K562 (cell line): ENCODE measurements at regions not wholly inside any gene's neighbourhood (a gene's known extent, or its start where the extent isn't known, plus 50 kb on each side); places are given as distances from the start of the nearest gene placed in this dataset.

Experiments used
- ATAC-seq: fragments of 200-7000 bp; cut with Tn5 transposase; 3 replicates; pipeline ENCODE4 v1.9.1; 2020; ENCODE audit warnings: moderate library complexity
- BruUV-seq: library from RNA; stranded (reverse); fragments of 400-500 nt; replicated peaks from 2 replicates; lab custom pipeline; 2021; lab: Mats Ljungman, UMichigan
- CTCF ChIA-PET: fragments of 300-600 bp; formaldehyde crosslinking; extraction: SDS; loops from one replicate; lab custom pipeline; 2021; ENCODE audit warnings: low intra/inter-chr PET ratio; lab: Yijun Ruan, JAX
- POLR2A ChIA-PET: fragments of 300-600, 350-650 bp; sonication (Branson Sonifier 250); formaldehyde crosslinking; extraction: SDS; loops from one replicate; lab custom pipeline; 2021; ENCODE audit warnings: antibody characterized with exemption, inconsistent platforms; lab: Yijun Ruan, JAX
- DNase-seq, 4 experiments: peaks; one replicate each; pipeline versions ENCODE4 v3.0.0 to v3.0.0-alpha.2; 2011 to 2018; ENCODE audit warnings: low spot score in 3 of 4, mixed read lengths in 3 of 4; ENCODE audit errors: extremely low read depth in 1 of 4
- FAIRE-seq: peaks from 2 replicates; lab custom pipeline; 2011; peaks lifted over from hg19 to GRCh38; lab: Jason Lieb, UNC
- H2AFZ ChIP-seq: 2 replicates; pipeline ENCODE4 v1.6.0; 2011; ENCODE audit warnings: low read depth, low read length, control low read depth, inconsistent platforms
- H3K27ac ChIP-seq: fragments of 200-600 bp; 3 replicates; pipeline ENCODE4 v1.8.0; 2011; ENCODE audit warnings: low read depth, mild to moderate bottlenecking, control low read depth, inconsistent platforms, low read length, moderate library complexity, mixed read lengths; ENCODE audit errors: extremely low read depth
- H3K27me3 ChIP-seq, 2 experiments: fragments of 300-600 bp in 1 of 2; 2 replicates in 1 of 2; 3 replicates in 1 of 2; pipeline versions ENCODE4 v1.6.0 to v1.8.0; 2011; ENCODE audit warnings: inconsistent platforms in 2 of 2, low read length in 2 of 2, mild to moderate bottlenecking in 1 of 2, mixed read lengths in 1 of 2, moderate library complexity in 1 of 2; ENCODE audit not compliant: control insufficient read depth in 2 of 2, insufficient read depth in 2 of 2
- H3K36me3 ChIP-seq: fragments of 300-600 bp; 3 replicates; pipeline ENCODE4 v1.8.0; 2011; ENCODE audit warnings: mild to moderate bottlenecking, low read length, inconsistent platforms; ENCODE audit not compliant: control insufficient read depth, insufficient read depth
- H3K4me1 ChIP-seq, 2 experiments: fragments of 200-600 bp in 1 of 2; replicated peaks in 1 of 2; 2 replicates in 1 of 2; 3 replicates in 1 of 2; pipeline versions ENCODE4 v1.5.1 to v1.8.0; 2011; ENCODE audit warnings: inconsistent platforms in 2 of 2, low read length in 2 of 2, mild to moderate bottlenecking in 1 of 2, mixed read lengths in 1 of 2, moderate library complexity in 1 of 2; ENCODE audit not compliant: control insufficient read depth in 2 of 2, insufficient read depth in 2 of 2
- H3K4me2 ChIP-seq: 2 replicates; pipeline ENCODE4 v1.6.1; 2011; ENCODE audit warnings: low read length, control low read depth, inconsistent platforms, mixed read lengths; ENCODE audit not compliant: insufficient read depth
- H3K4me3 ChIP-seq: fragments of 200-600 bp; sonication (generic), shearing (Covaris generic); 2 replicates; pipeline ENCODE4 v1.5.1; 2016; ENCODE audit warnings: control low read depth, inconsistent platforms
- H3K79me2 ChIP-seq: fragments of 200-600 bp; 3 replicates; pipeline ENCODE4 v1.8.0; 2011; ENCODE audit warnings: low read length, inconsistent platforms; ENCODE audit not compliant: control insufficient read depth, insufficient read depth
- H3K9ac ChIP-seq, 2 experiments: 2 replicates each; pipeline versions ENCODE4 v1.6.0 to v1.6.1; 2011; ENCODE audit warnings: low read depth in 2 of 2, low read length in 2 of 2, control low read depth in 1 of 2, inconsistent platforms in 1 of 2, mild to moderate bottlenecking in 1 of 2, mixed read lengths in 1 of 2; ENCODE audit not compliant: insufficient read depth in 1 of 2
- H3K9me1 ChIP-seq: one replicate; pipeline ENCODE4 v1.6.0; 2011; ENCODE audit warnings: inconsistent platforms, mild to moderate bottlenecking, low read length, moderate library complexity; ENCODE audit not compliant: control insufficient read depth, insufficient read depth
- H3K9me3 ChIP-seq: replicated peaks from 2 replicates; pipeline ENCODE4 v1.5.1; 2011; ENCODE audit warnings: low read depth, low read length, inconsistent platforms; ENCODE audit not compliant: control insufficient read depth, insufficient read depth
- H4K20me1 ChIP-seq: replicated peaks from 2 replicates; pipeline ENCODE4 v1.6.1; 2011; ENCODE audit warnings: low read length, inconsistent platforms, mixed read lengths; ENCODE audit not compliant: control insufficient read depth, insufficient read depth
- CHD4 ChIP-seq: fragments of 200-600 bp; sonication (generic); IDR thresholded peaks from 3 replicates; pipeline ENCODE4 v1.6.1; 2012; ENCODE audit warnings: low read depth, mild to moderate bottlenecking, mixed read lengths, low read length, inconsistent platforms; ENCODE audit not compliant: insufficient read depth, insufficient replicate concordance, poor library complexity, severe bottlenecking
- FOXP4 ChIP-seq: sonication (generic); formaldehyde crosslinking; IDR thresholded peaks from 2 replicates; pipeline ENCODE4 v1.8.0; 2022; ENCODE audit warnings: mild to moderate bottlenecking, missing genetic modification reagents, borderline replicate concordance
- GATA2 ChIP-seq: sonication (generic); formaldehyde crosslinking; IDR thresholded peaks from 2 replicates; pipeline ENCODE4 v1.4.0; 2020; ENCODE audit warnings: mild to moderate bottlenecking, missing genetic modification reagents
- GATAD2B ChIP-seq: fragments of 450-650 bp; IDR thresholded peaks from 2 replicates; pipeline ENCODE4 v1.6.1; 2017; ENCODE audit warnings: mild to moderate bottlenecking, borderline replicate concordance
- RAD51 ChIP-seq: fragments of 450-650 bp; IDR thresholded peaks from 2 replicates; pipeline ENCODE4 v1.7.1; 2016; ENCODE audit warnings: low read depth, mild to moderate bottlenecking, borderline replicate concordance
- ZBTB8A ChIP-seq: fragments of 450-650 bp; IDR thresholded peaks from 2 replicates; pipeline ENCODE4 v1.6.1; 2018; ENCODE audit warnings: mild to moderate bottlenecking, moderate library complexity; ENCODE audit not compliant: partially characterized antibody
- ZFX ChIP-seq: sonication (generic); formaldehyde crosslinking; IDR thresholded peaks from 2 replicates; pipeline ENCODE4 v1.8.0; 2022; ENCODE audit warnings: mild to moderate bottlenecking, missing genetic modification reagents, moderate library complexity
- ZNF398 ChIP-seq: fragments of 250-450 bp; sonication (Bioruptor Pico); IDR thresholded peaks from 2 replicates; pipeline ENCODE4 v1.8.0; 2021; ENCODE audit warnings: moderate library complexity, mild to moderate bottlenecking, inconsistent platforms
- ZNF696 ChIP-seq: fragments of 250-450 bp; sonication (Bioruptor Pico); conservative IDR thresholded peaks from 2 replicates; pipeline ENCODE4 v1.4.0; 2020; ENCODE audit warnings: mild to moderate bottlenecking, moderate library complexity
- WGBS: fragments of 100-300 bp; shearing (Covaris generic); methylation state at CpG from one replicate; pipeline ENCODE4 v1.1.6; 2016; ENCODE audit warnings: low coverage, mixed read lengths; ENCODE audit not compliant: insufficient coverage; ENCODE audit errors: missing lambda C conversion rate; 5-methylcytosine and 5-hydroxymethylcytosine counted together
- in situ Hi-C: fragments of 300-500 bp; cut with MboI; formaldehyde crosslinking; loops from 4 replicates; pipeline ENCODE4 v1.15.0; 2018; ENCODE audit warnings: inconsistent platforms, mixed read lengths
- intact Hi-C: fragments of 100-400 bp; cut with micrococcal nuclease; formaldehyde crosslinking; loops from 2 replicates; pipeline ENCODE4 v1.14.2; 2022

GRCh38 chr22:25395915-25396314 is 168.6 kb upstream of the GRK3 start (continued):
- TF ChIP-seq FOXP4 (CRISPR knock-in tag) = no peak
- TF ChIP-seq ZFX (CRISPR knock-in tag) = no peak
- TF ChIP-seq ZNF696 (CRISPR knock-in tag) = no peak
- no peak for TF ChIP-seq RAD51
- TF ChIP-seq CHD4 = no peak
- TF ChIP-seq GATAD2B = no peak

GRCh38 chr22:25396615-25397200 is 167.8 kb upstream of the GRK3 start:
- no peak overlapping the region for H3K9ac ChIP-seq
- H3K27ac ChIP-seq = no peak overlapping the region
- 80% methylated on average over 8 of the region's 10 CpGs for WGBS
- H3K9me3 ChIP-seq = no peaks in the 10 kb centered on the region
- no peak for TF ChIP-seq ZNF398 (CRISPR knock-in tag)
- TF ChIP-seq ZBTB8A = no peak
- no peak for TF ChIP-seq GATA2
- intact Hi-C loops (no loop called here), in situ Hi-C loops (no loop called here)
- CTCF ChIA-PET = no interaction called here
- H4K20me1 ChIP-seq = peaks cover 26% of the 10 kb centered on the region
- POLR2A ChIA-PET = no interaction called here
- H3K9me1 ChIP-seq = no peaks in the 10 kb centered on the region
- H3K4me3 ChIP-seq = no peak overlapping the region
- H2AFZ ChIP-seq = no peak overlapping the region
- peaks cover under 1 to 28% of the 10 kb centered on the region in 2 experiments; a peak in 2 of 5 replicates for H3K4me1 ChIP-seq
- DNase-seq (no peak), ATAC-seq (no peak), FAIRE-seq (no peak)
- H3K36me3 ChIP-seq = no peaks in the 10 kb centered on the region
- H3K4me2 ChIP-seq = no peak overlapping the region
- peaks cover 60% of the 10 kb centered on the region for H3K79me2 ChIP-seq
- H3K27me3 ChIP-seq = no peaks in the 10 kb centered on the region
- BruUV-seq = no TSS peak
